SK-N-MC (cell line): ENCODE measurements at regions not wholly inside any gene's neighbourhood (a gene's known extent, or its start where the extent isn't known, plus 50 kb on each side); places are given as distances from the start of the nearest gene placed in this dataset.

Experiments used
- DNase-seq: peaks from one replicate; pipeline ENCODE4 v3.0.0-alpha.2; 2011; ENCODE audit warnings: low read depth, low spot score
- H3K27ac ChIP-seq: fragments of 200-600 bp; sonication (generic); 2 replicates; pipeline ENCODE4 v1.5.1; 2016; ENCODE audit warnings: mixed run types
- H3K36me3 ChIP-seq: fragments of 200-600 bp; sonication (generic); 2 replicates; pipeline ENCODE4 v1.6.1; 2017; ENCODE audit warnings: antibody characterized with exemption, low read length, mixed read lengths; ENCODE audit not compliant: insufficient read depth
- H3K4me3 ChIP-seq: fragments of 200-600 bp; sonication (generic); 2 replicates; pipeline ENCODE4 v1.5.1; 2016
- H3K9ac ChIP-seq: fragments of 200-600 bp; sonication (generic); 2 replicates; pipeline ENCODE4 v1.8.0; 2017; ENCODE audit warnings: mixed run types, mixed read lengths; ENCODE audit not compliant: insufficient read length
- H3K9me3 ChIP-seq: fragments of 200-600 bp; sonication (generic); 2 replicates; pipeline ENCODE4 v1.6.1; 2017; ENCODE audit warnings: low read depth, mild to moderate bottlenecking, antibody characterized with exemption, low read length, moderate library complexity, mixed read lengths
- EZH2 ChIP-seq: fragments of 200-600 bp; sonication (generic); IDR thresholded peaks from one replicate; pipeline ENCODE4 v1.6.1; 2017; ENCODE audit warnings: antibody characterized with exemption
- FOXP2 ChIP-seq: optimal IDR thresholded peaks from 2 replicates; pipeline ENCODE3; 2011; ENCODE audit warnings: mild to moderate bottlenecking, moderate library complexity; ENCODE audit not compliant: insufficient read depth; ENCODE audit errors: extremely low read length, control extremely low read depth
- POLR2AphosphoS5 ChIP-seq: IDR thresholded peaks from 2 replicates; pipeline ENCODE4 v1.6.1; 2012; ENCODE audit warnings: mild to moderate bottlenecking, low read depth, low read length, borderline replicate concordance

- TF ChIP-seq POLR2AphosphoS5: no peak
- TF ChIP-seq EZH2: no peak
- no peak for TF ChIP-seq FOXP2
- no peaks in the 10 kb centered on the region for H3K9me3 ChIP-seq
- no peak overlapping the region for H3K9ac ChIP-seq
- no peak overlapping the region for H3K4me3 ChIP-seq
- H3K36me3 ChIP-seq: no peaks in the 10 kb centered on the region
- DNase-seq: no peak
- no peak overlapping the region for H3K27ac ChIP-seq
Observed at GRCh38 chr2:102939207-102939606, 177.4 kb downstream of the TMEM182 start.

GRCh38 chr2:102940684-102941083 lies 178.9 kb downstream of the TMEM182 start:
- DNase-seq: no peak
- Histone ChIP-seq H3K9ac (no peak overlapping the region), H3K9me3 (no peaks in the 10 kb centered on the region), H3K4me3 (no peak overlapping the region), H3K36me3 (no peaks in the 10 kb centered on the region), H3K27ac (no peak overlapping the region)
- TF ChIP-seq EZH2 (no peak), FOXP2 (no peak), POLR2AphosphoS5 (no peak)

DNA sequence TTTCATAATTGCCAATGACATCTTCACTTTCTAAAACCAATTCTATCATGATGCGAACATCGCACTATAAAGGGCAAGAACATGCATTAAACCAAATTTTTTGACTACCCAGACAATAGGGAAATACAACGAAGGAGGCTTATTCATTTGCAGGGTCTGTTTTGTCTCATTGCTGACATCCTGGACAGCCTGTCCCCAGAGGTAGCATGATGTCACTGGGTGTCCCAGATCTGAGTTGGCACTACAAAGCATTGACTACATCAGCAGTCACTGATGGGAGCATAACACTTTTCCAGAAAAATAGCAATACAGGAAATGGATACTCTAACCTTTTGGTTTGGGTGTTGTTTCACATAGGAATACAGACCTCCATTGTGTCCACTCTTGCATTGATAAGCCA lies 180.3 kb downstream of the TMEM182 start:
- no peak overlapping the region for H3K4me3 ChIP-seq
- no peak overlapping the region for H3K27ac ChIP-seq
- no peak overlapping the region for H3K9ac ChIP-seq
- no peak for TF ChIP-seq EZH2
- no peak for TF ChIP-seq POLR2AphosphoS5
- no peak for TF ChIP-seq FOXP2
- H3K36me3 ChIP-seq: no peaks in the 10 kb centered on the region
- DNase-seq: no peak
- no peaks in the 10 kb centered on the region for H3K9me3 ChIP-seq

GRCh38 chr2:102943251-102943650 lies 181.4 kb downstream of the TMEM182 start:
- Histone ChIP-seq H3K27ac (no peak overlapping the region), H3K4me3 (no peak overlapping the region), H3K36me3 (no peaks in the 10 kb centered on the region), H3K9me3 (no peaks in the 10 kb centered on the region), H3K9ac (no peak overlapping the region)
- no peak for DNase-seq
- no peak for TF ChIP-seq FOXP2
- TF ChIP-seq POLR2AphosphoS5: no peak
- TF ChIP-seq EZH2: no peak

GRCh38 chr2:102950371-102950946 lies 188.6 kb downstream of the TMEM182 start:
- Histone ChIP-seq H3K27ac (no peak overlapping the region), H3K9ac (no peak overlapping the region), H3K4me3 (no peak overlapping the region), H3K36me3 (no peaks in the 10 kb centered on the region), H3K9me3 (no peaks in the 10 kb centered on the region)
- no peak for DNase-seq
- TF ChIP-seq EZH2 (no peak), FOXP2 (no peak), POLR2AphosphoS5 (no peak)

DNA sequence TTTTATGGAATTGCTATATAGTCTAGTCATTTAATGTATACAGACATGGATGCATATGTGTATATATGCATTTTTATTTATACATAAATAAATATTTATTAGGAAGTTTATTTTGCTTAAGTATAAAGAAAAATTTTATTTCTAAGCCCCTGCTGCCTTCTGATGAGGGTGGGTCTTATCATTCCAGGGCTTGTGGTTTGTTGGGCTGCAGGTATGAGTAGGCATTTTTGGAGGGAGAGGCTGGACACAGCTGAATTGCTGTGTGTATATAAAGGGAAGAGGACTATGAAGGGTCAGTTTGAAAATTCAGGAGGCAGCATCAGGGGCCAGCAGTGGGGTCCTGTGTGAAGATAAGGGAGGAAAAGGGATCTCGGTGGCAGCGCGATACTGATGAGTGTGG lies 189.4 kb downstream of the TMEM182 start:
- no peaks in the 10 kb centered on the region for H3K9me3 ChIP-seq
- H3K27ac ChIP-seq: no peak overlapping the region
- no peak overlapping the region for H3K4me3 ChIP-seq
- DNase-seq: no peak
- H3K9ac ChIP-seq: no peak overlapping the region
- H3K36me3 ChIP-seq: no peaks in the 10 kb centered on the region
- TF ChIP-seq EZH2: no peak
- TF ChIP-seq FOXP2: no peak

GRCh38 chr2:102967451-102967850 lies 205.6 kb downstream of the TMEM182 start:
- Histone ChIP-seq H3K27ac (no peak overlapping the region), H3K9me3 (no peaks in the 10 kb centered on the region), H3K36me3 (no peaks in the 10 kb centered on the region), H3K9ac (no peak overlapping the region), H3K4me3 (no peak overlapping the region)
- DNase-seq: no peak
- no peak for TF ChIP-seq FOXP2
- TF ChIP-seq POLR2AphosphoS5: no peak
- TF ChIP-seq EZH2: no peak

DNA sequence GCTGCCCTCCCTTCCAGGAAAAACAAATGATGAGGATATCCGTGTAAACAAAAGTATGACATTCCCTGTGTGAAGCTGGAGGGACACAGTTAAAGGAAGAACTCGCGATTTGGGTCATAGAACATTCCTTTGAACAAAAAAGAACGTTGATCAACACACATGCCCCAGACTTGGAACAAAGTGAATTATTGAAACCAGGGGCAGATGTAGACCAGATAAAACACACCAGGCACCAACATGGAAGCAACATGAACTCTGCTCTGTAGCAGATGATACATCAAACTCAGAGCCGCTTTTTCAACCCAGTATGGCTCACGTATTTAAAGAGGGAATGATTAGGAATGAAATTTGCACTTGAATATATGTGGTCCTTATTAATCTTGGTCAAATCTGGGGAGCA lies 206.5 kb downstream of the TMEM182 start:
- H3K36me3 ChIP-seq: no peaks in the 10 kb centered on the region
- H3K9me3 ChIP-seq: no peaks in the 10 kb centered on the region
- TF ChIP-seq FOXP2 (no peak), EZH2 (no peak), POLR2AphosphoS5 (no peak)

GRCh38 chr2:102971701-102972100 lies 209.9 kb downstream of the TMEM182 start:
- no peaks in the 10 kb centered on the region for H3K36me3 ChIP-seq
- no peak overlapping the region for H3K4me3 ChIP-seq
- DNase-seq: no peak
- H3K9ac ChIP-seq: no peak overlapping the region
- H3K27ac ChIP-seq: no peak overlapping the region
- no peak for TF ChIP-seq POLR2AphosphoS5
- no peak for TF ChIP-seq EZH2
- TF ChIP-seq FOXP2: no peak
- H3K9me3 ChIP-seq: no peaks in the 10 kb centered on the region

More for the DNA sequence above, 206.5 kb downstream of the TMEM182 start:
- DNase-seq: no peak
- no peak overlapping the region for H3K9ac ChIP-seq
- H3K27ac ChIP-seq: no peak overlapping the region
- no peak overlapping the region for H3K4me3 ChIP-seq
